ENCODE measurements at regions not wholly inside any gene's neighbourhood (a gene's known extent, or its start where the extent isn't known, plus 50 kb on each side); places are given as distances from the start of the nearest gene placed in this dataset.

DNA sequence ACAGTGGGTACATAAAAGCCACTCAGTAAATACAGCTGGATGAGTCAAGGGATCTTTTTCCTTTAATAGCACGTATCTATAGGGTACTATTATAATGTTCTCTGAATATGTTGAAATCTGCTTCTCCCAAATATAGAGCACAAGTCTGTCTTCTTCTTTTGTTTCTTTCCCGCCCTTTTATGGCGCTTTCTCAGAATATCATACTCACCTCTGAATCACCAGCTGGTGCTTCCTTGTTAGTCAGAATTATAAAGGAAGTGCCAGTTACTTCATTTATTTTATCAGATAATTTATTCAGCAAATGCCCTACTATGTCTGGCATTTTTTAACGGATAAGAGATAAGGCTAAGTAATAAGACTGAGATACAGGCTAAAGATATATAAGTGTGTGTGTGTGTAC lies 772.9 kb downstream of the SORCS3 start:
- no peak for TF ChIP-seq POLR2A (IDR thresholded peaks at IDR 0.05)
- TF ChIP-seq POLR2AphosphoS5 (IDR thresholded peaks at IDR 0.05; ENCODE audit: insufficient read depth in 1 of 2, low read depth in 1 of 2) = no peak
- TF ChIP-seq, protein P1, sequence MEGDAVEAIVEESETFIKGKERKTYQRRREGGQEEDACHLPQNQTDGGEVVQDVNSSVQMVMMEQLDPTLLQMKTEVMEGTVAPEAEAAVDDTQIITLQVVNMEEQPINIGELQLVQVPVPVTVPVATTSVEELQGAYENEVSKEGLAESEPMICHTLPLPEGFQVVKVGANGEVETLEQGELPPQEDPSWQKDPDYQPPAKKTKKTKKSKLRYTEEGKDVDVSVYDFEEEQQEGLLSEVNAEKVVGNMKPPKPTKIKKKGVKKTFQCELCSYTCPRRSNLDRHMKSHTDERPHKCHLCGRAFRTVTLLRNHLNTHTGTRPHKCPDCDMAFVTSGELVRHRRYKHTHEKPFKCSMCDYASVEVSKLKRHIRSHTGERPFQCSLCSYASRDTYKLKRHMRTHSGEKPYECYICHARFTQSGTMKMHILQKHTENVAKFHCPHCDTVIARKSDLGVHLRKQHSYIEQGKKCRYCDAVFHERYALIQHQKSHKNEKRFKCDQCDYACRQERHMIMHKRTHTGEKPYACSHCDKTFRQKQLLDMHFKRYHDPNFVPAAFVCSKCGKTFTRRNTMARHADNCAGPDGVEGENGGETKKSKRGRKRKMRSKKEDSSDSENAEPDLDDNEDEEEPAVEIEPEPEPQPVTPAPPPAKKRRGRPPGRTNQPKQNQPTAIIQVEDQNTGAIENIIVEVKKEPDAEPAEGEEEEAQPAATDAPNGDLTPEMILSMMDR (IDR thresholded peaks at IDR 0.05) = no peak
- intact Hi-C loops (cut with DNase I) = no loop called here

DNA sequence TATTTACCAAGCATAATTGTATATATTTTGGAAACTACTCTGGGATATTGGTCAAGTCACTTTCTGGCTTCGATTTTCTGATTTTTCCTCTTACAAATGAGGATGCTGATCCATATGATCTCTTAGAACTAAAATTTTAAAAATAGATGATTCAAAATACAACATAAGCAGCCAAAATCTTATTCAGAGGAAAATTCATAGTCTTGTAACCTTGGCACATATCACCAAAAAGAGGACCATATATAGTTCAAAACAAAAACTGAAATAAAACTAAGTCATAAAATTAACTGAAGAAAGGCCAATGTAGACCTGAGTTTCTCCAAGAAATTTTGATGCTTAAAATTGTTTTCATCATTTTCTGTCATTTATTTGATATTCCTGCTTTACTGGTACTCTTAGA lies 768.3 kb downstream of the SORCS3 start:
- H3K27ac ChIP-seq = no peak overlapping the region
- H3K4me1 ChIP-seq = no peaks in the 10 kb centered on the region
- no peaks in the 10 kb centered on the region for H3K27me3 ChIP-seq
- intact Hi-C loops (cut with DNase I) = no loop called here
- no peaks in the 10 kb centered on the region for H3K36me3 ChIP-seq
- no peak for DNase-seq (ENCODE audit: extremely low spot score in 2 of 2)
- TF ChIP-seq POLR2AphosphoS5 (IDR thresholded peaks at IDR 0.05; ENCODE audit: insufficient read depth in 1 of 2, low read depth in 1 of 2) = no peak
- no peak for TF ChIP-seq POLR2A (IDR thresholded peaks at IDR 0.05)
- TF ChIP-seq, protein P1 (IDR thresholded peaks at IDR 0.05) = no peak
- H3K4me3 ChIP-seq = no peak overlapping the region
- no peaks in the 10 kb centered on the region for H3K9me3 ChIP-seq

More for the DNA sequence above, 772.9 kb downstream of the SORCS3 start:
- Histone ChIP-seq H3K4me3 (no peak overlapping the region), H3K27ac (no peak overlapping the region), H3K4me1 (no peaks in the 10 kb centered on the region), H3K27me3 (no peaks in the 10 kb centered on the region), H3K9me3 (no peaks in the 10 kb centered on the region), H3K36me3 (no peaks in the 10 kb centered on the region)
- no peak for DNase-seq (ENCODE audit: extremely low spot score in 2 of 2)

- no peak for DNase-seq (ENCODE audit: extremely low spot score in 2 of 2)
- Histone ChIP-seq H3K27me3 (no peaks in the 10 kb centered on the region), H3K4me3 (no peak overlapping the region), H3K4me1 (no peaks in the 10 kb centered on the region), H3K9me3 (no peaks in the 10 kb centered on the region), H3K27ac (no peak overlapping the region), H3K36me3 (no peaks in the 10 kb centered on the region)
- intact Hi-C loops (cut with DNase I) = no loop called here
- TF ChIP-seq, protein P1 (IDR thresholded peaks at IDR 0.05) = no peak
- TF ChIP-seq POLR2A (IDR thresholded peaks at IDR 0.05) (no peak), POLR2AphosphoS5 (IDR thresholded peaks at IDR 0.05; ENCODE audit: insufficient read depth in 1 of 2, low read depth in 1 of 2) (no peak)
Measured at GRCh38 chr10:105406488-105406887, 765.4 kb downstream of the SORCS3 start.

- Histone ChIP-seq H3K4me3 (no peak overlapping the region), H3K27me3 (no peaks in the 10 kb centered on the region), H3K36me3 (no peaks in the 10 kb centered on the region), H3K9me3 (no peaks in the 10 kb centered on the region), H3K4me1 (no peaks in the 10 kb centered on the region), H3K27ac (no peak overlapping the region)
- DNase-seq (ENCODE audit: extremely low spot score in 2 of 2) = no peak
- intact Hi-C loops (cut with DNase I) = no loop called here
- TF ChIP-seq POLR2AphosphoS5 (IDR thresholded peaks at IDR 0.05; ENCODE audit: insufficient read depth in 1 of 2, low read depth in 1 of 2) = no peak
- no peak for TF ChIP-seq POLR2A (IDR thresholded peaks at IDR 0.05)
- TF ChIP-seq, protein P1 (IDR thresholded peaks at IDR 0.05) = no peak
Measured at GRCh38 chr10:105398202-105398601, 757.1 kb downstream of the SORCS3 start.

DNA sequence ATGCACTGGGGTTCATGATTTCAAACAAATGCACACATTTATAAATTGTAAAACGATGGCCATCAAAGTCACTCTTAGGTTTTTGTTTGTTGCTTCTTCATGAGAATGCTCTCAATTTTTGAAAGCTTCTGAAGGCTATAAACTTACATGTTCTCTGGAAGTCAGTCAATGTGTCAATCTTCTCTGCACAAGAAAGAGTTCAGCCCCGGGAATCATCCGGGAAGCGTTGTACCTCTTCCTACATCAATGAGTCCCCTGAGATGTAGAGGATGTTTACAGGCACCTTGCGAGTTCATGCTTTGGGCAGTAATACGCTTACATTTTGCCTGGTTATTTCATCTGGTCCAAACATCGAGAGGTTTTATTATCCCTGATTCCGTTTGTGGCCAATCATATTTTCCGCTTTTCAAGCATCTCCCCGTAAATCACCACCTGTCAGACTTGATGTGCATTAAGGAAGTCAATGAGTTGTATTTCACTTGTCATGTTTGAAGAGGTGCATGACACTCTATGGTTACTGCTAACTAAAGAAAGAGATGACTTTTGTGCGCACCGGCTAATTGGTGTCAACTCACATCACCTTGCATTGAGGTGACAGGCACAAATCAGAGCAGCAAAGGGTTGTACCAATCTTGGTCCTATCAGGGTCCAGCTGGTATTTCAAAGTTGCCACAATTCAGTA lies 750.7 kb downstream of the SORCS3 start:
- intact Hi-C loops (cut with DNase I) = no loop called here
- no peak for DNase-seq (ENCODE audit: extremely low spot score in 2 of 2)

More for the DNA sequence above, 750.7 kb downstream of the SORCS3 start:
- no peaks in the 10 kb centered on the region for H3K9me3 ChIP-seq
- H3K4me1 ChIP-seq = no peaks in the 10 kb centered on the region
- no peaks in the 10 kb centered on the region for H3K36me3 ChIP-seq
- H3K27me3 ChIP-seq = no peaks in the 10 kb centered on the region
- no peak for TF ChIP-seq POLR2AphosphoS5 (IDR thresholded peaks at IDR 0.05; ENCODE audit: insufficient read depth in 1 of 2, low read depth in 1 of 2)
- TF ChIP-seq, protein P1 (IDR thresholded peaks at IDR 0.05) = no peak
- TF ChIP-seq POLR2A (IDR thresholded peaks at IDR 0.05) = no peak
- H3K27ac ChIP-seq = no peak overlapping the region
- no peak overlapping the region for H3K4me3 ChIP-seq
